ENCODE measurements at regions not wholly inside any gene's neighbourhood (a gene's known extent, or its start where the extent isn't known, plus 50 kb on each side); places are given as distances from the start of the nearest gene placed in this dataset.

DNA sequence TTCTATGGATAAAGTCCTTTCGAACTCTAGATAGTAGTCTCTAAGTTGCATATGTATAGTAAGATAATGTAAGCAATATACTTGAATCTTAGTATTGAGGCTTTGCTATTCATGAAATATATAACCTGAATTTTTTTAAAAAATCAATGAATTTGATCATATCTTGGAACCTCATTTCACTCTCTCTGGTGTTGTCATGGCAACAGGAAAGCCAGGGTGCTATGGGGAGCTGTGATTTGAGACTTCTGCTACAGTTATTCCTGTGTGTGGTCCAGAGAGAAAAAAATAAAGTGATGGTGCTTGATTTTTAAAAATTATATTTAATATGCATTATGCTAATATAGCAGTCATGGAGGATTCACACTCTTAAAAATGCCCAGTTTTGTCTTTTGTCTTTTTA is 508.0 kb downstream of the SNAPC1 start:
- TF ChIP-seq, protein P1, sequence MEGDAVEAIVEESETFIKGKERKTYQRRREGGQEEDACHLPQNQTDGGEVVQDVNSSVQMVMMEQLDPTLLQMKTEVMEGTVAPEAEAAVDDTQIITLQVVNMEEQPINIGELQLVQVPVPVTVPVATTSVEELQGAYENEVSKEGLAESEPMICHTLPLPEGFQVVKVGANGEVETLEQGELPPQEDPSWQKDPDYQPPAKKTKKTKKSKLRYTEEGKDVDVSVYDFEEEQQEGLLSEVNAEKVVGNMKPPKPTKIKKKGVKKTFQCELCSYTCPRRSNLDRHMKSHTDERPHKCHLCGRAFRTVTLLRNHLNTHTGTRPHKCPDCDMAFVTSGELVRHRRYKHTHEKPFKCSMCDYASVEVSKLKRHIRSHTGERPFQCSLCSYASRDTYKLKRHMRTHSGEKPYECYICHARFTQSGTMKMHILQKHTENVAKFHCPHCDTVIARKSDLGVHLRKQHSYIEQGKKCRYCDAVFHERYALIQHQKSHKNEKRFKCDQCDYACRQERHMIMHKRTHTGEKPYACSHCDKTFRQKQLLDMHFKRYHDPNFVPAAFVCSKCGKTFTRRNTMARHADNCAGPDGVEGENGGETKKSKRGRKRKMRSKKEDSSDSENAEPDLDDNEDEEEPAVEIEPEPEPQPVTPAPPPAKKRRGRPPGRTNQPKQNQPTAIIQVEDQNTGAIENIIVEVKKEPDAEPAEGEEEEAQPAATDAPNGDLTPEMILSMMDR (IDR thresholded peaks at IDR 0.05) = no peak
- no peak for TF ChIP-seq POLR2AphosphoS5 (IDR thresholded peaks at IDR 0.05)
- TF ChIP-seq POLR2A (IDR thresholded peaks at IDR 0.05) = no peak
